HG03521 (cell line): ENCODE measurements at regions not wholly inside any gene's neighbourhood (a gene's known extent, or its start where the extent isn't known, plus 50 kb on each side); places are given as distances from the start of the nearest gene placed in this dataset.
A peak's percentile ranks its signal among the peaks of the same experiment; 100 is the strongest.

Source experiments
- ATAC-seq: cut with Tn5 transposase; IDR thresholded peaks from one replicate; pipeline ENCODE4 v1.9.1; 2021; ENCODE audit warnings: mild to moderate bottlenecking, moderate library complexity; ENCODE audit not compliant: unreplicated experiment

GRCh38 chr12:93042283-93042682 is 113.2 kb upstream of the EEA1 start:
- no peak for ATAC-seq

GRCh38 chr12:93042684-93043083 is 113.6 kb upstream of the EEA1 start:
- ATAC-seq: no peak

GRCh38 chr12:93043192-93043876 is 114.2 kb upstream of the EEA1 start:
- ATAC-seq: no peak

- ATAC-seq: no peak
These were observed 114.7 kb upstream of the EEA1 start for GRCh38 chr12:93043877-93044209.

GRCh38 chr12:93047118-93047517 is 118.0 kb upstream of the EEA1 start:
- no peak for ATAC-seq

- no peak for ATAC-seq
These were observed 119.6 kb upstream of the EEA1 start for GRCh38 chr12:93048656-93049055.

- ATAC-seq: no peak
These were observed 121.1 kb upstream of the EEA1 start for GRCh38 chr12:93050026-93050747.

GRCh38 chr12:93050748-93051081 is 121.6 kb upstream of the EEA1 start:
- no peak for ATAC-seq

GRCh38 chr12:93054021-93054420 is 124.9 kb upstream of the EEA1 start:
- ATAC-seq: no peak

GRCh38 chr12:93055221-93055620 is 126.1 kb upstream of the EEA1 start:
- no peak for ATAC-seq

GRCh38 chr12:93056971-93057535 is 128.0 kb upstream of the EEA1 start:
- no peak for ATAC-seq

GRCh38 chr12:93058280-93058679 is 129.2 kb upstream of the EEA1 start:
- no peak for ATAC-seq

GRCh38 chr12:93059288-93059687 is 130.2 kb upstream of the EEA1 start:
- no peak for ATAC-seq

- peak; percentile 98 for ATAC-seq
These were observed 131.0 kb upstream of the EEA1 start for GRCh38 chr12:93059925-93060665.

GRCh38 chr12:93060666-93061472 is 131.8 kb upstream of the EEA1 start:
- ATAC-seq: peak; percentile 25

GRCh38 chr12:93061473-93062419 is 132.7 kb upstream of the EEA1 start:
- ATAC-seq: no peak

GRCh38 chr12:93065896-93066295 is 136.8 kb upstream of the EEA1 start:
- no peak for ATAC-seq

GRCh38 chr12:93072340-93072739 is 143.2 kb upstream of the EEA1 start:
- no peak for ATAC-seq

GRCh38 chr12:93073324-93073723 is 144.2 kb upstream of the EEA1 start:
- ATAC-seq: no peak

- ATAC-seq: no peak
These were observed 149.0 kb upstream of the EEA1 start for GRCh38 chr12:93078059-93078458.
